HepG2 (cell line): ENCODE measurements at regions not wholly inside any gene's neighbourhood (a gene's known extent, or its start where the extent isn't known, plus 50 kb on each side); places are given as distances from the start of the nearest gene placed in this dataset.

Source experiments
- CEBPB ChIP-seq: IDR thresholded peaks from 2 replicates; pipeline ENCODE4 v1.6.1; 2011; ENCODE audit warnings: low read depth, low read length, improper control_type of control experiment, borderline replicate concordance
- HNF1B ChIP-seq: sonication (generic); formaldehyde crosslinking; IDR thresholded peaks from 2 replicates; pipeline ENCODE4 v1.5.1; 2020; ENCODE audit warnings: mild to moderate bottlenecking, moderate library complexity, missing genetic modification reagents
- KAT7 ChIP-seq: IDR thresholded peaks from 2 replicates; pipeline ENCODE4 v1.6.1; 2018; ENCODE audit warnings: borderline replicate concordance, missing compliant biosample characterization
- NCOA5 ChIP-seq: sonication (generic); formaldehyde crosslinking; IDR thresholded peaks from 2 replicates; pipeline ENCODE4 v1.4.0; 2020; ENCODE audit warnings: missing genetic modification reagents
- ZNF318 ChIP-seq: sonication (generic); formaldehyde crosslinking; IDR thresholded peaks from 2 replicates; pipeline ENCODE4 v1.4.0; 2020; ENCODE audit warnings: mild to moderate bottlenecking, missing genetic modification reagents
- ZNF432 ChIP-seq: sonication (generic); formaldehyde crosslinking; IDR thresholded peaks from 2 replicates; pipeline ENCODE4 v1.5.0; 2020; ENCODE audit warnings: missing genetic modification reagents, mild to moderate bottlenecking, borderline replicate concordance
- ZNF678 ChIP-seq: sonication (generic); formaldehyde crosslinking; IDR thresholded peaks from 2 replicates; pipeline ENCODE4 v1.4.0; 2020; ENCODE audit warnings: mild to moderate bottlenecking, missing genetic modification reagents
- TF ChIP-seq, protein P1 (sequence below): sonication (generic); formaldehyde crosslinking; IDR thresholded peaks from 2 replicates; pipeline ENCODE4 v1.5.1; 2020; ENCODE audit warnings: mild to moderate bottlenecking, missing genetic modification reagents, borderline replicate concordance
- TF ChIP-seq, protein P2 (sequence below): sonication (generic); formaldehyde crosslinking; IDR thresholded peaks from 2 replicates; pipeline ENCODE4 v1.4.0; 2020; ENCODE audit warnings: missing genetic modification reagents

GRCh38 chr2:8575038-8575833, 106.6 kb upstream of the ID2 start (continued):
- TF ChIP-seq, protein P1, sequence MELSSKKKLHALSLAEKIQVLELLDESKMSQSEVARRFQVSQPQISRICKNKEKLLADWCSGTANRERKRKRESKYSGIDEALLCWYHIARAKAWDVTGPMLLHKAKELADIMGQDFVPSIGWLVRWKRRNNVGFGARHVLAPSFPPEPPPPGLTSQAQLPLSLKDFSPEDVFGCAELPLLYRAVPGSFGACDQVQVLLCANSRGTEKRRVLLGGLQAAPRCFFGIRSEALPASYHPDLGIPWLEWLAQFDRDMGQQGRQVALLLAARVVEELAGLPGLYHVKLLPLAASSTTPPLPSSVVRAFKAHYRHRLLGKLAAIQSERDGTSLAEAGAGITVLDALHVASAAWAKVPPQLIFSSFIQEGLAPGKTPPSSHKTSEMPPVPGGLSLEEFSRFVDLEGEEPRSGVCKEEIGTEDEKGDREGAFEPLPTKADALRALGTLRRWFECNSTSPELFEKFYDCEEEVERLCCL, result no peak
- TF ChIP-seq HNF1B (CRISPR knock-in tag) (no peak), ZNF318 (CRISPR knock-in tag) (0 out of 2 replicates have a peak, but pooled peaks have one; percentile 3), ZNF678 (CRISPR knock-in tag) (no peak), NCOA5 (CRISPR knock-in tag) (no peak), CEBPB (no peak), ZNF432 (CRISPR knock-in tag) (no peak), KAT7 (CRISPR knock-in tag) (no peak)
- TF ChIP-seq, protein P2, sequence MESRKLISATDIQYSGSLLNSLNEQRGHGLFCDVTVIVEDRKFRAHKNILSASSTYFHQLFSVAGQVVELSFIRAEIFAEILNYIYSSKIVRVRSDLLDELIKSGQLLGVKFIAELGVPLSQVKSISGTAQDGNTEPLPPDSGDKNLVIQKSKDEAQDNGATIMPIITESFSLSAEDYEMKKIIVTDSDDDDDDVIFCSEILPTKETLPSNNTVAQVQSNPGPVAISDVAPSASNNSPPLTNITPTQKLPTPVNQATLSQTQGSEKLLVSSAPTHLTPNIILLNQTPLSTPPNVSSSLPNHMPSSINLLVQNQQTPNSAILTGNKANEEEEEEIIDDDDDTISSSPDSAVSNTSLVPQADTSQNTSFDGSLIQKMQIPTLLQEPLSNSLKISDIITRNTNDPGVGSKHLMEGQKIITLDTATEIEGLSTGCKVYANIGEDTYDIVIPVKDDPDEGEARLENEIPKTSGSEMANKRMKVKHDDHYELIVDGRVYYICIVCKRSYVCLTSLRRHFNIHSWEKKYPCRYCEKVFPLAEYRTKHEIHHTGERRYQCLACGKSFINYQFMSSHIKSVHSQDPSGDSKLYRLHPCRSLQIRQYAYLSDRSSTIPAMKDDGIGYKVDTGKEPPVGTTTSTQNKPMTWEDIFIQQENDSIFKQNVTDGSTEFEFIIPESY (CRISPR knock-in tag), result no peak
